ENCODE measurements at regions not wholly inside any gene's neighbourhood (a gene's known extent, or its start where the extent isn't known, plus 50 kb on each side); places are given as distances from the start of the nearest gene placed in this dataset.

DNA sequence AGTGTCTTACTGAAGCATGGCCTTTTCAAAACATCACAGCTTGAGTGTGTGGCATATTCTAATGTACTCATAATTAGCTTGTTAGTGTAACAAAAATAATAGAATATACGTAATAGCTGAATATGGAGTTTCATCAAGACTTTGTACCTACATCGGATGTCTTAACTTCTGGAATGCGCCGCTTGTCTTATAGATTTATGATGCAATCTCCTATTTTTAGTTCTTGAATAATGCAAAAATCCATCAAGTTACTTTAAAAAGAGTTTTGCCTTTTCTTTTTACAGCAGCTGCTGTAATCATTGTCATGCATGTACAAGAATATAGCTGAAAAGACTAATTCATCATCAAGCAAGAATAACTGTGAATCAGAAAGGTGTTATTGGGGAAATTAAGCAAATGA, 140.7 kb upstream of the SCN7A start (continued):
- TF ChIP-seq, protein P1, sequence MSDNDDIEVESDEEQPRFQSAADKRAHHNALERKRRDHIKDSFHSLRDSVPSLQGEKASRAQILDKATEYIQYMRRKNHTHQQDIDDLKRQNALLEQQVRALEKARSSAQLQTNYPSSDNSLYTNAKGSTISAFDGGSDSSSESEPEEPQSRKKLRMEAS (IDR thresholded peaks at IDR 0.05), result no peak
- no peak for TF ChIP-seq RAD21 (IDR thresholded peaks at IDR 0.05; ENCODE audit: low read depth)
- no peak for TF ChIP-seq EGR1 (IDR thresholded peaks at IDR 0.05; ENCODE audit: low read depth)
- no peak for TF ChIP-seq POLR2A (IDR thresholded peaks at IDR 0.05; ENCODE audit: borderline replicate concordance, extremely low read depth, insufficient read depth, insufficient read length)
- no peak for TF ChIP-seq ZNF274 (IDR thresholded peaks at IDR 0.05; ENCODE audit: low read depth, low read length)
- no peak for TF ChIP-seq ATF3 (IDR thresholded peaks at IDR 0.05)
- no peak for TF ChIP-seq ZFX (IDR thresholded peaks at IDR 0.05)
- TF ChIP-seq TCF7L2 (IDR thresholded peaks at IDR 0.05; ENCODE audit: borderline replicate concordance, extremely low read depth, insufficient read depth, insufficient read length), result no peak

GRCh38 chr2:166632616-166633015, 138.6 kb upstream of the SCN7A start:
- DNase-seq (ENCODE audit: low read depth, low spot score) (no peak), ATAC-seq (no peak)
- CTCF ChIA-PET, result no interaction called here
- H3K9me2 ChIP-seq (ENCODE audit: insufficient read depth), result no peaks in the 10 kb centered on the region
- H2AFZ ChIP-seq (ENCODE audit: low read depth, low read length, poor library complexity, severe bottlenecking), result no peak overlapping the region
- TF ChIP-seq CBX3 (IDR thresholded peaks at IDR 0.05; ENCODE audit: low read depth) (no peak), EGR1 (IDR thresholded peaks at IDR 0.05; ENCODE audit: low read depth) (no peak), ELF1 (IDR thresholded peaks at IDR 0.05; ENCODE audit: borderline replicate concordance, low read depth) (no peak), SIN3A (IDR thresholded peaks at IDR 0.05; ENCODE audit: low read depth) (no peak), ZFX (IDR thresholded peaks at IDR 0.05) (no peak), CEBPB (IDR thresholded peaks at IDR 0.05; ENCODE audit: low read depth) (no peak), EZH2 (IDR thresholded peaks at IDR 0.05) (no peak), RAD21 (IDR thresholded peaks at IDR 0.05; ENCODE audit: low read depth) (no peak), POLR2A (IDR thresholded peaks at IDR 0.05; ENCODE audit: borderline replicate concordance, extremely low read depth, insufficient read depth, insufficient read length) (no peak), POLR2AphosphoS5 (IDR thresholded peaks at IDR 0.05; ENCODE audit: low read depth, low read length) (no peak), REST (IDR thresholded peaks at IDR 0.05; ENCODE audit: low read depth) (no peak), TCF7L2 (IDR thresholded peaks at IDR 0.05; ENCODE audit: borderline replicate concordance, extremely low read depth, insufficient read depth, insufficient read length) (no peak), SP1 (IDR thresholded peaks at IDR 0.05; ENCODE audit: low read depth) (no peak)
- TF ChIP-seq, protein P1 (IDR thresholded peaks at IDR 0.05), result no peak
- TF ChIP-seq, protein P2, sequence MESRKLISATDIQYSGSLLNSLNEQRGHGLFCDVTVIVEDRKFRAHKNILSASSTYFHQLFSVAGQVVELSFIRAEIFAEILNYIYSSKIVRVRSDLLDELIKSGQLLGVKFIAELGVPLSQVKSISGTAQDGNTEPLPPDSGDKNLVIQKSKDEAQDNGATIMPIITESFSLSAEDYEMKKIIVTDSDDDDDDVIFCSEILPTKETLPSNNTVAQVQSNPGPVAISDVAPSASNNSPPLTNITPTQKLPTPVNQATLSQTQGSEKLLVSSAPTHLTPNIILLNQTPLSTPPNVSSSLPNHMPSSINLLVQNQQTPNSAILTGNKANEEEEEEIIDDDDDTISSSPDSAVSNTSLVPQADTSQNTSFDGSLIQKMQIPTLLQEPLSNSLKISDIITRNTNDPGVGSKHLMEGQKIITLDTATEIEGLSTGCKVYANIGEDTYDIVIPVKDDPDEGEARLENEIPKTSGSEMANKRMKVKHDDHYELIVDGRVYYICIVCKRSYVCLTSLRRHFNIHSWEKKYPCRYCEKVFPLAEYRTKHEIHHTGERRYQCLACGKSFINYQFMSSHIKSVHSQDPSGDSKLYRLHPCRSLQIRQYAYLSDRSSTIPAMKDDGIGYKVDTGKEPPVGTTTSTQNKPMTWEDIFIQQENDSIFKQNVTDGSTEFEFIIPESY (IDR thresholded peaks at IDR 0.05; ENCODE audit: extremely low read depth, insufficient replicate concordance, low read length), result no peak
- intact Hi-C loops (cut with micrococcal nuclease), result no loop called here
- POLR2A ChIA-PET, result no interaction called here
- no TSS peak for BruUV-seq (replicated peaks)
- no peak overlapping the region for H3K4me3 ChIP-seq (replicated peaks in 1 of 2; ENCODE audit: low read depth in 1 of 2, low read length in 2 of 2)
- H3K9me3 ChIP-seq (ENCODE audit: control insufficient read depth in 1 of 2, insufficient read depth in 1 of 2, low read depth in 1 of 2, low read length in 2 of 2), result no peaks in the 10 kb centered on the region; a peak in 1 of 4 replicates
- no peaks in the 10 kb centered on the region for H4K20me1 ChIP-seq (ENCODE audit: insufficient read depth)
- no peaks in the 10 kb centered on the region for H3K36me3 ChIP-seq (ENCODE audit: control insufficient read depth in 1 of 2, insufficient read depth in 2 of 2, low read length in 2 of 2)
- no peaks in the 10 kb centered on the region for H3K79me2 ChIP-seq (ENCODE audit: insufficient read depth, low read length)
- no peak overlapping the region for H3K4me2 ChIP-seq (ENCODE audit: low read length)
- RAD21 ChIA-PET (ENCODE audit: low non-redundant PET in 1 of 2, low total read pairs in 2 of 2, uncharacterized antibody in 2 of 2, unreplicated experiment in 2 of 2), result no interaction called here
- no peaks in the 10 kb centered on the region for H3K27me3 ChIP-seq (ENCODE audit: insufficient read depth, low read length)
- no peaks in the 10 kb centered on the region for H3K4me1 ChIP-seq (ENCODE audit: control insufficient read depth in 1 of 2, insufficient read depth in 2 of 2, low read length in 2 of 2)
- H3K27ac ChIP-seq (ENCODE audit: low read depth, low read length), result no peak overlapping the region
- H3K9ac ChIP-seq (ENCODE audit: low read length), result no peak overlapping the region
